Neural cell (in vitro differentiated cells): ENCODE measurements at regions not wholly inside any gene's neighbourhood (a gene's known extent, or its start where the extent isn't known, plus 50 kb on each side); places are given as distances from the start of the nearest gene placed in this dataset.

Experiments
- H2AFZ ChIP-seq: fragments of 200-600, 300-800 bp; sonication (generic), shearing (Covaris generic); 2 replicates; pipeline ENCODE4 v1.6.0; 2014; ENCODE audit warnings: low read depth, mild to moderate bottlenecking, antibody characterized with exemption, low read length, moderate library complexity
- H3F3A ChIP-seq: fragments of 200-600 bp; shearing (Covaris generic); 2 replicates; pipeline ENCODE4 v1.6.1; 2016; ENCODE audit warnings: mild to moderate bottlenecking, moderate library complexity, mixed read lengths, antibody characterized with exemption, low read length; ENCODE audit not compliant: insufficient read depth, poor library complexity, severe bottlenecking
- H3K27ac ChIP-seq: fragments of 200-600, 300-800 bp; sonication (generic), shearing (Covaris generic); 2 replicates; pipeline ENCODE4 v1.5.1; 2014; ENCODE audit warnings: mild to moderate bottlenecking, low read length, moderate library complexity
- H3K27me3 ChIP-seq: fragments of 300-800, 200-600 bp; sonication (generic), shearing (Covaris generic); 2 replicates; pipeline ENCODE4 v1.6.0; 2014; ENCODE audit warnings: mild to moderate bottlenecking, low read depth, low read length, moderate library complexity; ENCODE audit not compliant: insufficient read depth
- H3K36me3 ChIP-seq: fragments of 300-800, 200-600 bp; sonication (generic), shearing (Covaris generic); 2 replicates; pipeline ENCODE4 v1.5.1; 2014; ENCODE audit warnings: mild to moderate bottlenecking, antibody characterized with exemption, low read length, moderate library complexity; ENCODE audit not compliant: insufficient read depth
- H3K4me2 ChIP-seq: fragments of 300-800, 200-600 bp; sonication (generic), shearing (Covaris generic); 2 replicates; pipeline ENCODE4 v1.6.0; 2014; ENCODE audit warnings: mild to moderate bottlenecking, low read length
- H3K4me3 ChIP-seq: fragments of 300-800, 200-600 bp; sonication (generic), shearing (Covaris generic); 2 replicates; pipeline ENCODE4 v1.5.1; 2014; ENCODE audit warnings: mild to moderate bottlenecking, low read length, moderate library complexity
- H3K79me2 ChIP-seq: fragments of 200-600 bp; shearing (Covaris generic); replicated peaks from 2 replicates; pipeline ENCODE4 v1.6.0; 2014; ENCODE audit warnings: mild to moderate bottlenecking, low read length, moderate library complexity; ENCODE audit not compliant: insufficient read depth
- H3K9ac ChIP-seq: fragments of 300-800, 200-600 bp; sonication (generic), shearing (Covaris generic); 2 replicates; pipeline ENCODE4 v1.6.1; 2016; ENCODE audit warnings: mild to moderate bottlenecking, low read length, mixed read lengths
- H3K9me2 ChIP-seq: fragments of 200-600 bp; shearing (Covaris generic); 2 replicates; pipeline ENCODE4 v1.6.1; 2016; ENCODE audit warnings: mild to moderate bottlenecking, low read length, mixed read lengths; ENCODE audit not compliant: insufficient read depth
- H3K9me3 ChIP-seq: fragments of 200-600, 300-800 bp; sonication (generic), shearing (Covaris generic); 2 replicates; pipeline ENCODE4 v1.6.1; 2016; ENCODE audit warnings: mild to moderate bottlenecking, mixed run types, low read length, moderate library complexity, mixed read lengths
- H4K20me1 ChIP-seq: fragments of 200-600 bp; shearing (Covaris generic); 2 replicates; pipeline ENCODE4 v1.6.1; 2016; ENCODE audit warnings: mild to moderate bottlenecking, mixed run types; ENCODE audit not compliant: insufficient read depth
- EP300 ChIP-seq: fragments of 450-650 bp; conservative IDR thresholded peaks from 2 replicates; pipeline ENCODE4 v1.6.1; 2014; ENCODE audit warnings: antibody characterized with exemption, mild to moderate bottlenecking, moderate library complexity; ENCODE audit not compliant: poor library complexity, severe bottlenecking
- EZH2 ChIP-seq: fragments of 200-600, 300-800 bp; shearing (Covaris generic), sonication (generic); IDR thresholded peaks from 2 replicates; pipeline ENCODE4 v1.6.1; 2014; ENCODE audit warnings: antibody characterized with exemption, low read length, borderline replicate concordance, mild to moderate bottlenecking; ENCODE audit not compliant: insufficient read depth, poor library complexity, severe bottlenecking
- MXI1 ChIP-seq: fragments of 450-650 bp; conservative IDR thresholded peaks from 2 replicates; pipeline ENCODE4 v1.6.1; 2014; ENCODE audit warnings: antibody characterized with exemption, mild to moderate bottlenecking; ENCODE audit not compliant: poor library complexity, severe bottlenecking
- POLR2AphosphoS5 ChIP-seq: IDR thresholded peaks from 2 replicates; pipeline ENCODE4 v1.6.1; 2012
- RAD21 ChIP-seq: fragments of 450-650 bp; conservative IDR thresholded peaks from 2 replicates; pipeline ENCODE4 v1.6.1; 2014; ENCODE audit warnings: antibody characterized with exemption, mild to moderate bottlenecking, moderate library complexity
- SMC3 ChIP-seq: fragments of 450-650 bp; conservative IDR thresholded peaks from 2 replicates; pipeline ENCODE4 v1.6.1; 2014; ENCODE audit warnings: antibody characterized with exemption, mild to moderate bottlenecking, moderate library complexity; ENCODE audit not compliant: poor library complexity
- TAF1 ChIP-seq: IDR thresholded peaks from 2 replicates; pipeline ENCODE4 v1.6.1; 2012; ENCODE audit warnings: low read depth
- TF ChIP-seq, protein P1 (sequence below): IDR thresholded peaks from 2 replicates; pipeline ENCODE4 v1.6.1; 2012; ENCODE audit warnings: borderline replicate concordance
- TF ChIP-seq, protein P2 (sequence below): fragments of 450-650 bp; IDR thresholded peaks from 2 replicates; pipeline ENCODE4 v1.5.1; 2014; ENCODE audit warnings: antibody characterized with exemption, mild to moderate bottlenecking, moderate library complexity; ENCODE audit not compliant: poor library complexity, severe bottlenecking

DNA sequence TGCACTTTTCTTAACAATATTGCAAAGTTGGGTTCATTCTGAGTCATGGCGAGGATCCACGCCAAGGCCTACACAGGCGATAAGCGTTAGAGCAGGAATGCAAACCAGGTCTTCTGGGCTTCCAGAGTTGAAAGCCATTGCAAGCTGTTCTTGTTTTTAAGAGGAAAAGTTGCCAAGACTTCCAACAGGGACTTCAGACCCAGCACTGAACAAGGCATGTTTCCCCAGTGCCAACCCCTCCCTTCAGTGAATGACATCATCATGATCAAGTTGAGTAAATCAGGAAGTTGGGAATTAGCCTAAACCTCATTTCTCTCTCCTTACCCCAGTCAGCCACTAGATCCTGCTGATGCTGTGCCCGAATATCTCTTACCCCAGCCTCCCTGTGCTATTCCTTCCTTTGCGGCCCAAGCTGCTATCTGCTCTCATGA is 355.1 kb downstream of the HS3ST1 start:
- Histone ChIP-seq H3K9me2 (no peaks in the 10 kb centered on the region), H3K27ac (no peak overlapping the region), H4K20me1 (no peaks in the 10 kb centered on the region), H3K27me3 (no peaks in the 10 kb centered on the region), H3K4me2 (no peak overlapping the region), H3K4me3 (no peak overlapping the region), H3F3A (no peaks in the 10 kb centered on the region), H3K79me2 (no peaks in the 10 kb centered on the region), H3K9ac (no peak overlapping the region), H2AFZ (no peak overlapping the region), H3K9me3 (no peaks in the 10 kb centered on the region), H3K36me3 (no peaks in the 10 kb centered on the region)
- TF ChIP-seq, protein P1, sequence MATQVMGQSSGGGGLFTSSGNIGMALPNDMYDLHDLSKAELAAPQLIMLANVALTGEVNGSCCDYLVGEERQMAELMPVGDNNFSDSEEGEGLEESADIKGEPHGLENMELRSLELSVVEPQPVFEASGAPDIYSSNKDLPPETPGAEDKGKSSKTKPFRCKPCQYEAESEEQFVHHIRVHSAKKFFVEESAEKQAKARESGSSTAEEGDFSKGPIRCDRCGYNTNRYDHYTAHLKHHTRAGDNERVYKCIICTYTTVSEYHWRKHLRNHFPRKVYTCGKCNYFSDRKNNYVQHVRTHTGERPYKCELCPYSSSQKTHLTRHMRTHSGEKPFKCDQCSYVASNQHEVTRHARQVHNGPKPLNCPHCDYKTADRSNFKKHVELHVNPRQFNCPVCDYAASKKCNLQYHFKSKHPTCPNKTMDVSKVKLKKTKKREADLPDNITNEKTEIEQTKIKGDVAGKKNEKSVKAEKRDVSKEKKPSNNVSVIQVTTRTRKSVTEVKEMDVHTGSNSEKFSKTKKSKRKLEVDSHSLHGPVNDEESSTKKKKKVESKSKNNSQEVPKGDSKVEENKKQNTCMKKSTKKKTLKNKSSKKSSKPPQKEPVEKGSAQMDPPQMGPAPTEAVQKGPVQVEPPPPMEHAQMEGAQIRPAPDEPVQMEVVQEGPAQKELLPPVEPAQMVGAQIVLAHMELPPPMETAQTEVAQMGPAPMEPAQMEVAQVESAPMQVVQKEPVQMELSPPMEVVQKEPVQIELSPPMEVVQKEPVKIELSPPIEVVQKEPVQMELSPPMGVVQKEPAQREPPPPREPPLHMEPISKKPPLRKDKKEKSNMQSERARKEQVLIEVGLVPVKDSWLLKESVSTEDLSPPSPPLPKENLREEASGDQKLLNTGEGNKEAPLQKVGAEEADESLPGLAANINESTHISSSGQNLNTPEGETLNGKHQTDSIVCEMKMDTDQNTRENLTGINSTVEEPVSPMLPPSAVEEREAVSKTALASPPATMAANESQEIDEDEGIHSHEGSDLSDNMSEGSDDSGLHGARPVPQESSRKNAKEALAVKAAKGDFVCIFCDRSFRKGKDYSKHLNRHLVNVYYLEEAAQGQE = no peak
- no peak for TF ChIP-seq EZH2

DNA sequence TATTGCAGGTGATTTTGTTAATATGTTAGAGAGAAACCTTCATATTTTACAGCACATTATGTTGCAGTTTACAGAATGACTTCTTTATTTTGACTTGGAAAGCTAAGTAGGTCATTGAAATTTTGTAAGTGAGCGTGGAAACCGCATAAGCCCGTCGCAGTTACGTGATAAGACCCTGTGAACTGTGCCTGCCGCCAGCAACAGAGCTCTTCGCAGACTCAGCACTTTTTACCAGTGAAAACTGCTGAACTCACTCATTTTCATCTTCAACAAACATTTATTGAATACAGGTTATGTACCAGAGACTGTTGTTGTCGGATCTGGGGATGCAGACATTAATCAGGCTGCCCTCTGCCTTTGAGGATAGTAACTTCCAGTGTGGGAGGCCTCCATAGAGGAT is 355.7 kb downstream of the HS3ST1 start:
- no peaks in the 10 kb centered on the region for H3K36me3 ChIP-seq
- H3K4me3 ChIP-seq = no peak overlapping the region
- H4K20me1 ChIP-seq = no peaks in the 10 kb centered on the region
- H3K9me2 ChIP-seq = no peaks in the 10 kb centered on the region
- H2AFZ ChIP-seq = no peak overlapping the region
- no peaks in the 10 kb centered on the region for H3F3A ChIP-seq
- H3K79me2 ChIP-seq = no peaks in the 10 kb centered on the region
- no peak overlapping the region for H3K4me2 ChIP-seq
- no peaks in the 10 kb centered on the region for H3K9me3 ChIP-seq
- H3K27me3 ChIP-seq = no peaks in the 10 kb centered on the region
- H3K27ac ChIP-seq = no peak overlapping the region
- TF ChIP-seq SMC3 (no peak), EP300 (no peak), POLR2AphosphoS5 (no peak), EZH2 (no peak), TAF1 (no peak), MXI1 (no peak), RAD21 (no peak)
- TF ChIP-seq, protein P1 = no peak
- TF ChIP-seq, protein P2, sequence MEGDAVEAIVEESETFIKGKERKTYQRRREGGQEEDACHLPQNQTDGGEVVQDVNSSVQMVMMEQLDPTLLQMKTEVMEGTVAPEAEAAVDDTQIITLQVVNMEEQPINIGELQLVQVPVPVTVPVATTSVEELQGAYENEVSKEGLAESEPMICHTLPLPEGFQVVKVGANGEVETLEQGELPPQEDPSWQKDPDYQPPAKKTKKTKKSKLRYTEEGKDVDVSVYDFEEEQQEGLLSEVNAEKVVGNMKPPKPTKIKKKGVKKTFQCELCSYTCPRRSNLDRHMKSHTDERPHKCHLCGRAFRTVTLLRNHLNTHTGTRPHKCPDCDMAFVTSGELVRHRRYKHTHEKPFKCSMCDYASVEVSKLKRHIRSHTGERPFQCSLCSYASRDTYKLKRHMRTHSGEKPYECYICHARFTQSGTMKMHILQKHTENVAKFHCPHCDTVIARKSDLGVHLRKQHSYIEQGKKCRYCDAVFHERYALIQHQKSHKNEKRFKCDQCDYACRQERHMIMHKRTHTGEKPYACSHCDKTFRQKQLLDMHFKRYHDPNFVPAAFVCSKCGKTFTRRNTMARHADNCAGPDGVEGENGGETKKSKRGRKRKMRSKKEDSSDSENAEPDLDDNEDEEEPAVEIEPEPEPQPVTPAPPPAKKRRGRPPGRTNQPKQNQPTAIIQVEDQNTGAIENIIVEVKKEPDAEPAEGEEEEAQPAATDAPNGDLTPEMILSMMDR = no peak
- H3K9ac ChIP-seq = no peak overlapping the region
